ENCODE measurements at regions not wholly inside any gene's neighbourhood (a gene's known extent, or its start where the extent isn't known, plus 50 kb on each side); places are given as distances from the start of the nearest gene placed in this dataset.
"Not testable (repeated sequence)": the region's sequence is repeated elsewhere in the genome, so short reads cannot be mapped to it uniquely, and the experiment has no call there.

GRCh38 chr1:43101061-43101460, 71.0 kb downstream of the EBNA1BP2 start:
- no peaks in the 10 kb centered on the region for H3K79me2 ChIP-seq (ENCODE audit: low read length)
- no peak for DNase-seq
- H3K36me3 ChIP-seq (replicated peaks; ENCODE audit: insufficient read depth, low read length), result no peaks in the 10 kb centered on the region
- H3K4me3 ChIP-seq (ENCODE audit: low read length), result no peak overlapping the region
- no peaks in the 10 kb centered on the region for H3K9me2 ChIP-seq (replicated peaks; ENCODE audit: insufficient read depth, low read length)
- no peak for TF ChIP-seq CTCF (IDR thresholded peaks at IDR 0.05; ENCODE audit: low read length)
- TF ChIP-seq EZH2phosphoT487 (IDR thresholded peaks at IDR 0.05; ENCODE audit: low read length), result no peak
- TF ChIP-seq EZH2 (optimal IDR thresholded peaks at IDR 0.05; ENCODE audit: low read depth, low read length), result no peak
- no peak overlapping the region for H3K9ac ChIP-seq (ENCODE audit: low read length)
- no peaks in the 10 kb centered on the region for H3K27me3 ChIP-seq (replicated peaks; ENCODE audit: insufficient read depth, low read length)
- no peak overlapping the region for H3K4me2 ChIP-seq (ENCODE audit: low read depth, low read length)
- no peaks in the 10 kb centered on the region for H3F3A ChIP-seq (ENCODE audit: insufficient read depth, low read length)
- H3K9me3 ChIP-seq (replicated peaks; ENCODE audit: insufficient read depth, low read length), result no peaks in the 10 kb centered on the region
- H2AFZ ChIP-seq (ENCODE audit: low read length), result no peak overlapping the region
- no peaks in the 10 kb centered on the region for H4K20me1 ChIP-seq (ENCODE audit: insufficient read depth, low read length)
- H3K4me1 ChIP-seq (ENCODE audit: low read length), result no peaks in the 10 kb centered on the region
- H3K27ac ChIP-seq (ENCODE audit: low read length), result no peak overlapping the region

- Histone ChIP-seq H3K9me2 (replicated peaks; ENCODE audit: insufficient read depth, low read length) (no peaks in the 10 kb centered on the region), H3K36me3 (replicated peaks; ENCODE audit: insufficient read depth, low read length) (no peaks in the 10 kb centered on the region), H3F3A (ENCODE audit: insufficient read depth, low read length) (no peaks in the 10 kb centered on the region), H3K4me2 (ENCODE audit: low read depth, low read length) (no peak overlapping the region), H3K27ac (ENCODE audit: low read length) (no peak overlapping the region), H3K9ac (ENCODE audit: low read length) (no peak overlapping the region), H4K20me1 (ENCODE audit: insufficient read depth, low read length) (no peaks in the 10 kb centered on the region), H3K27me3 (replicated peaks; ENCODE audit: insufficient read depth, low read length) (no peaks in the 10 kb centered on the region), H3K9me3 (replicated peaks; ENCODE audit: insufficient read depth, low read length) (no peaks in the 10 kb centered on the region), H3K79me2 (ENCODE audit: low read length) (no peaks in the 10 kb centered on the region), H3K4me1 (ENCODE audit: low read length) (no peaks in the 10 kb centered on the region), H3K4me3 (ENCODE audit: low read length) (no peak overlapping the region), H2AFZ (ENCODE audit: low read length) (no peak overlapping the region)
- DNase-seq, result no peak
- TF ChIP-seq EZH2phosphoT487 (IDR thresholded peaks at IDR 0.05; ENCODE audit: low read length) (no peak), EZH2 (optimal IDR thresholded peaks at IDR 0.05; ENCODE audit: low read depth, low read length) (no peak), CTCF (IDR thresholded peaks at IDR 0.05; ENCODE audit: low read length) (no peak)
Observed at GRCh38 chr1:43098200-43098599, 73.9 kb downstream of the EBNA1BP2 start.

DNA sequence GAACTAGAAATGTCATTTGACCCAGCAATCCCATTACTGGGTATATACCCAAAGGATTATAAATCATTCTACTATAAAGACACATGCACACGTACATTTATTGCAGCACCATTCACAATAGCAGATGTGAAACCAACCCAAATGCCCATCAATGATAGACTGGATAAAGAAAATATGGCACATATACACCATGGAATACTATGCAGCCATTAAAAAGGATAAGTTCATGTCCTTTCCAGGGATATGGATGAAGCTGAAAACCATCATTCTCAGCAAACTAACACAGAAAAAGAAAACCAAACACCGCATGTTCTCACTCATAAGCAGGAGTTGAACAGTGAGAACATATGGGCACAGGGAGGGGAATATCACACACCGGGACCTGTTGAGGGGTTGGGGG, 75.6 kb downstream of the EBNA1BP2 start:
- not testable (repeated sequence) for H3K9me3 ChIP-seq (replicated peaks; ENCODE audit: insufficient read depth, low read length); DNase-seq; H2AFZ ChIP-seq (ENCODE audit: low read length); H3K27me3 ChIP-seq (replicated peaks; ENCODE audit: insufficient read depth, low read length); H4K20me1 ChIP-seq (ENCODE audit: insufficient read depth, low read length); H3K4me3 ChIP-seq (ENCODE audit: low read length); H3K27ac ChIP-seq (ENCODE audit: low read length); H3K9me2 ChIP-seq (replicated peaks; ENCODE audit: insufficient read depth, low read length); H3K9ac ChIP-seq (ENCODE audit: low read length); H3K36me3 ChIP-seq (replicated peaks; ENCODE audit: insufficient read depth, low read length); H3K4me1 ChIP-seq (ENCODE audit: low read length); H3K4me2 ChIP-seq (ENCODE audit: low read depth, low read length); H3K79me2 ChIP-seq (ENCODE audit: low read length); H3F3A ChIP-seq (ENCODE audit: insufficient read depth, low read length)

- H3K9ac ChIP-seq (ENCODE audit: low read length); H3F3A ChIP-seq (ENCODE audit: insufficient read depth, low read length); H3K27ac ChIP-seq (ENCODE audit: low read length); H3K4me2 ChIP-seq (ENCODE audit: low read depth, low read length); H3K4me1 ChIP-seq (ENCODE audit: low read length); H3K4me3 ChIP-seq (ENCODE audit: low read length); H2AFZ ChIP-seq (ENCODE audit: low read length); H3K9me3 ChIP-seq (replicated peaks; ENCODE audit: insufficient read depth, low read length); H3K27me3 ChIP-seq (replicated peaks; ENCODE audit: insufficient read depth, low read length); H4K20me1 ChIP-seq (ENCODE audit: insufficient read depth, low read length); H3K9me2 ChIP-seq (replicated peaks; ENCODE audit: insufficient read depth, low read length); H3K36me3 ChIP-seq (replicated peaks; ENCODE audit: insufficient read depth, low read length); H3K79me2 ChIP-seq (ENCODE audit: low read length); DNase-seq: not testable (repeated sequence)
Observed at GRCh38 chr1:43090812-43091211, 81.3 kb downstream of the EBNA1BP2 start.

- not testable (repeated sequence) for H4K20me1 ChIP-seq (ENCODE audit: insufficient read depth, low read length); H3K4me2 ChIP-seq (ENCODE audit: low read depth, low read length); H3F3A ChIP-seq (ENCODE audit: insufficient read depth, low read length); H3K27me3 ChIP-seq (replicated peaks; ENCODE audit: insufficient read depth, low read length); H3K9me3 ChIP-seq (replicated peaks; ENCODE audit: insufficient read depth, low read length); H3K79me2 ChIP-seq (ENCODE audit: low read length); H3K36me3 ChIP-seq (replicated peaks; ENCODE audit: insufficient read depth, low read length); DNase-seq; H3K9me2 ChIP-seq (replicated peaks; ENCODE audit: insufficient read depth, low read length); H3K27ac ChIP-seq (ENCODE audit: low read length); H3K4me3 ChIP-seq (ENCODE audit: low read length); H3K9ac ChIP-seq (ENCODE audit: low read length); H2AFZ ChIP-seq (ENCODE audit: low read length); H3K4me1 ChIP-seq (ENCODE audit: low read length)
Observed at GRCh38 chr1:43090157-43090556, 81.9 kb downstream of the EBNA1BP2 start.
